Mucosa of gallbladder (tissue), 1 donor: ENCODE measurements at regions not wholly inside any gene's neighbourhood (a gene's known extent, or its start where the extent isn't known, plus 50 kb on each side); places are given as distances from the start of the nearest gene placed in this dataset.
A peak's percentile ranks its signal among the peaks of the same experiment; 100 is the strongest.

ENCODE experiments used
- DNase-seq: peaks from one replicate; pipeline ENCODE4 v3.0.0-alpha.2; 2020; ENCODE audit warnings: low spot score
- donor health status: DM: no; HTN: no; CAD: no.

GRCh38 chr16:86979061-86979460 is 338.1 kb downstream of the C16orf95 start:
- no peak for DNase-seq

GRCh38 chr16:86979984-86980553 is 337.1 kb downstream of the C16orf95 start:
- no peak for DNase-seq

GRCh38 chr16:86980644-86981043 is 336.5 kb downstream of the C16orf95 start:
- no peak for DNase-seq

- no peak for DNase-seq
Observed at GRCh38 chr16:86982347-86982596, 334.9 kb downstream of the C16orf95 start.

- no peak for DNase-seq
Observed at GRCh38 chr16:86982912-86983311, 334.3 kb downstream of the C16orf95 start.

GRCh38 chr16:86983621-86984020 is 333.6 kb downstream of the C16orf95 start:
- DNase-seq = no peak

GRCh38 chr16:86984343-86984742 is 332.8 kb downstream of the C16orf95 start:
- DNase-seq = no peak

GRCh38 chr16:86984991-86985647 is 332.1 kb downstream of the C16orf95 start:
- peak; percentile 28 for DNase-seq

GRCh38 chr16:86985648-86986015 is 331.6 kb downstream of the C16orf95 start:
- DNase-seq = no peak

- DNase-seq = no peak
Observed at GRCh38 chr16:86986136-86986535, 331.1 kb downstream of the C16orf95 start.

- DNase-seq = no peak
Observed at GRCh38 chr16:86986809-86987487, 330.2 kb downstream of the C16orf95 start.

GRCh38 chr16:86987746-86988670 is 329.2 kb downstream of the C16orf95 start:
- no peak for DNase-seq

GRCh38 chr16:86988920-86989696 is 328.1 kb downstream of the C16orf95 start:
- DNase-seq = no peak

- DNase-seq = no peak
Observed at GRCh38 chr16:86990451-86990850, 326.7 kb downstream of the C16orf95 start.

GRCh38 chr16:86991679-86992078 is 325.5 kb downstream of the C16orf95 start:
- no peak for DNase-seq

GRCh38 chr16:86992587-86992986 is 324.6 kb downstream of the C16orf95 start:
- no peak for DNase-seq

GRCh38 chr16:86993426-86994110 is 323.6 kb downstream of the C16orf95 start:
- no peak for DNase-seq

GRCh38 chr16:86994215-86994614 is 323.0 kb downstream of the C16orf95 start:
- DNase-seq = no peak

- no peak for DNase-seq
Observed at GRCh38 chr16:86994651-86995171, 322.5 kb downstream of the C16orf95 start.

- no peak for DNase-seq
Observed at GRCh38 chr16:86995456-86995855, 321.7 kb downstream of the C16orf95 start.

- no peak for DNase-seq
Observed at GRCh38 chr16:86996081-86996480, 321.1 kb downstream of the C16orf95 start.
